Spinal cord (tissue), 9 donors: ENCODE measurements at regions not wholly inside any gene's neighbourhood (a gene's known extent, or its start where the extent isn't known, plus 50 kb on each side); places are given as distances from the start of the nearest gene placed in this dataset.
A peak's percentile ranks its signal among the peaks of the same experiment; 100 is the strongest.

Source experiments
- DNase-seq, 6 donors: peaks; one replicate each; pipeline versions ENCODE4 v3.0.0 to v3.0.0-alpha.2; 2013 to 2015; ENCODE audit warnings: low spot score in 6 of 6, low read depth in 4 of 6
- H3K27ac ChIP-seq: one replicate; pipeline ENCODE4 v1.5.1; 2013; ENCODE audit warnings: low read depth, low read length, control low read depth
- H3K27me3 ChIP-seq: one replicate; pipeline ENCODE4 v1.6.1; 2013; ENCODE audit warnings: low read length; ENCODE audit not compliant: control insufficient read depth, insufficient read depth
- H3K36me3 ChIP-seq: one replicate; pipeline ENCODE4 v1.6.1; 2013; ENCODE audit warnings: low read length; ENCODE audit not compliant: control insufficient read depth, insufficient read depth
- H3K4me1 ChIP-seq: one replicate; pipeline ENCODE4 v1.6.1; 2013; ENCODE audit warnings: low read length; ENCODE audit not compliant: control insufficient read depth, insufficient read depth
- H3K4me3 ChIP-seq: one replicate; pipeline ENCODE4 v1.5.1; 2013; ENCODE audit warnings: low read depth, low read length, control low read depth
- H3K9me3 ChIP-seq: one replicate; pipeline ENCODE4 v1.6.1; 2013; ENCODE audit warnings: low read length; ENCODE audit not compliant: control insufficient read depth, insufficient read depth
- WGBS: methylation state at CpG from one replicate; pipeline ENCODE4 v1.1.5; 2013; ENCODE audit warnings: missing lambda C conversion rate; ENCODE audit not compliant: insufficient coverage; 5-methylcytosine and 5-hydroxymethylcytosine counted together
- donor health status: healthy.

- Histone ChIP-seq H3K4me3 (no peak overlapping the region), H3K4me1 (no peaks in the 10 kb centered on the region), H3K27me3 (no peaks in the 10 kb centered on the region), H3K27ac (no peak overlapping the region), H3K36me3 (no peaks in the 10 kb centered on the region), H3K9me3 (no peaks in the 10 kb centered on the region)
- WGBS: no CpG with 5 or more reads among the region's 3 CpGs
- no peak for DNase-seq
Observed at GRCh38 chr2:66748939-66749338, 314.0 kb downstream of the MEIS1 start.

GRCh38 chr2:66749566-66749965 lies 314.6 kb downstream of the MEIS1 start:
- Histone ChIP-seq H3K4me1 (no peaks in the 10 kb centered on the region), H3K9me3 (no peaks in the 10 kb centered on the region)

DNA sequence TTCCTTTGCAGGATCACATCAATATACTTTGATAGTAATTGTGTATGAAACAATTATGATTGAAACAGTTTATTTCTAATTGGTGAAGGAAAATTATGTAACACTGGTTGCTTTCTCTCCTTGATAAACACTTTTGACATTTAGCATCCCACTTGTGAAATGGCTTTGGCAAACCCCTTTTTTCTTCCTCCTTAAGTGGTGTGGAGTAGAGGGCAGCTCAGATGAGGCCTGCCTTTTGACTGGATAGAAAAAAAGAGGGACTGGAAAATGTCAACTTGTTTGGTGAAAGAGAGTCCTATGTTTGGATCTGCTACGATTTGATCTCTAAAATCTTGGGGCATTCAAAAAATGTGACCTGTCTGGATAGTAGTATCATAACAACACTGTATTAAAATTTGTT lies 318.3 kb downstream of the MEIS1 start:
- Histone ChIP-seq H3K9me3 (peaks cover 2% of the 10 kb centered on the region), H3K27ac (no peak overlapping the region), H3K27me3 (no peaks in the 10 kb centered on the region), H3K36me3 (no peaks in the 10 kb centered on the region), H3K4me1 (no peaks in the 10 kb centered on the region), H3K4me3 (no peak overlapping the region)
- no peak for DNase-seq
- WGBS: no CpG with 5 or more reads among the region's 1 CpG

More at GRCh38 chr2:66749566-66749965, 314.6 kb downstream of the MEIS1 start:
- WGBS: no CpG with 5 or more reads among the region's 1 CpG
- no peak for DNase-seq
- Histone ChIP-seq H3K36me3 (no peaks in the 10 kb centered on the region), H3K27ac (no peak overlapping the region), H3K27me3 (no peaks in the 10 kb centered on the region), H3K4me3 (no peak overlapping the region)

GRCh38 chr2:66753660-66754059 lies 318.7 kb downstream of the MEIS1 start:
- Histone ChIP-seq H3K36me3 (no peaks in the 10 kb centered on the region), H3K4me3 (no peak overlapping the region), H3K4me1 (no peaks in the 10 kb centered on the region), H3K27me3 (no peaks in the 10 kb centered on the region), H3K27ac (no peak overlapping the region), H3K9me3 (peaks cover 2% of the 10 kb centered on the region)
- 65% methylated on average over 2 of the region's 3 CpGs for WGBS
- DNase-seq: peak in 1 of 6 donors; percentile 83

DNA sequence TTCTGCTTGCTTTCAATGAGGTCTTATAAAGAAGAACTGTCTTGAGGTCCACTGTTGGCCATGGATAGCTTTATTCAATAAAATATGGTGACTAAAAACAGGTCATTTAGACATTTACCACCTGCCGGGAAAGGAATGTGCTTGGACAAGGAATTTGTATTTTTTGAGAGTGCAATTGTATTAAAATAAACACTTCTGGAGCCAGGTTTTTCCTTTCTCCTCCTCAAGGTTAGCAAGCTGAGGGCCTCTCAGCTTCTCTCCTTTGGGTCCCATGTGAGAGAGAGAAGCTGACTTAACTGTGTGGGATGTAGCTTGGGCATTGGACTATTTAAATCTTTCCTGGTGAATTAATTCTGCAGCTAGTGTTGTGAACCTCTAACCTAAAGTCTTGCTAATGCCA lies 321.0 kb downstream of the MEIS1 start:
- Histone ChIP-seq H3K4me3 (no peak overlapping the region), H3K9me3 (peaks cover 2% of the 10 kb centered on the region), H3K27ac (no peak overlapping the region), H3K27me3 (no peaks in the 10 kb centered on the region), H3K4me1 (no peaks in the 10 kb centered on the region), H3K36me3 (no peaks in the 10 kb centered on the region)
- no CpG with 5 or more reads among the region's 1 CpG for WGBS
- peak in 1 of 6 donors; percentile 3 for DNase-seq

DNA sequence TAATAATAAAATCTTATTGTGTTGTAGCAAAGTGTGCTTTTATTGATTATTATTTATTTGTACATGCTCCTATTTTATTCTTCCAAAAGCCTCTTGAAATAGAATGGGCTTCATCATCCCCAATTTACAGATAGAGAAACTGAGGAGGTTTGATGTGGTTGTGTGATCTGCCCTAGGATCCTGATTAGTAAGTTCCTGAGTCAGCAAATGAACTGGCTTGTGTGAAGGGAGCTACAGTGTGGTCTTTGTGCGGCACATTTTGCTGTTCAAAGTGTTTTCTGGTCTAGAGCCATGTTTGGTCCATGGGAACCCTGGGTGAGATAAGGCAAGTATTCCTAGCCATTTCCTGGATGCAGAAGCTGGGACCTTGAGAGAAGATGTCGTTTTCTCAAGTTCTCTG lies 326.9 kb downstream of the MEIS1 start:
- H3K9me3 ChIP-seq: peaks cover 2% of the 10 kb centered on the region
- DNase-seq: no peak
- WGBS: 100% methylated on average over 1 of the region's 2 CpGs
- no peaks in the 10 kb centered on the region for H3K36me3 ChIP-seq
- no peaks in the 10 kb centered on the region for H3K4me1 ChIP-seq
- H3K27me3 ChIP-seq: no peaks in the 10 kb centered on the region
- no peak overlapping the region for H3K4me3 ChIP-seq
- H3K27ac ChIP-seq: no peak overlapping the region

- no peaks in the 10 kb centered on the region for H3K9me3 ChIP-seq
- H3K4me1 ChIP-seq: no peaks in the 10 kb centered on the region
Observed at GRCh38 chr2:66762761-66763160, 327.8 kb downstream of the MEIS1 start.

DNA sequence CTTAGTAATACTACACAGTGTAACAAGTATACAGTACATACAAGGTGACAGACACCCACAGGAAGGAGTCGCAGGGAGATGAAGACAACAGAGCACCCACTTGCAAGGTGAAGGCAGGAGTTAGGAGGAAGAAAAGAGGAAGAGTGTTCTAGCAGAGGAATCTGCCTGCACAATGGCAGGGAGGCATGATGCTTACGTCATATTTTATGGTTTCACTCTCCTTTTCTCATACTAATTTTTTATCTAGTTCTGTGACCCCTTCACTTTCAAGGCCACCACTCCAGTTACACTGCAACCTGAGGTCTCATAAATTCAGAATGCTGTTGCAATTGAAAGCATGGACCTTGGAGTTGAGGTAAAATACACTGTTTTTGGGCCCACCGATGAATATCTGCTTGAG lies 331.7 kb downstream of the MEIS1 start:
- WGBS: 100% methylated on average over 1 of the region's 3 CpGs
- Histone ChIP-seq H3K9me3 (no peaks in the 10 kb centered on the region), H3K36me3 (no peaks in the 10 kb centered on the region), H3K27ac (no peak overlapping the region), H3K4me3 (no peak overlapping the region), H3K27me3 (no peaks in the 10 kb centered on the region), H3K4me1 (no peaks in the 10 kb centered on the region)
- no peak for DNase-seq

More at GRCh38 chr2:66762761-66763160, 327.8 kb downstream of the MEIS1 start:
- Histone ChIP-seq H3K36me3 (no peaks in the 10 kb centered on the region), H3K27ac (no peak overlapping the region), H3K27me3 (no peaks in the 10 kb centered on the region), H3K4me3 (no peak overlapping the region)
- DNase-seq: no peak
- 96% methylated on average over 7 of the region's 25 CpGs for WGBS

DNA sequence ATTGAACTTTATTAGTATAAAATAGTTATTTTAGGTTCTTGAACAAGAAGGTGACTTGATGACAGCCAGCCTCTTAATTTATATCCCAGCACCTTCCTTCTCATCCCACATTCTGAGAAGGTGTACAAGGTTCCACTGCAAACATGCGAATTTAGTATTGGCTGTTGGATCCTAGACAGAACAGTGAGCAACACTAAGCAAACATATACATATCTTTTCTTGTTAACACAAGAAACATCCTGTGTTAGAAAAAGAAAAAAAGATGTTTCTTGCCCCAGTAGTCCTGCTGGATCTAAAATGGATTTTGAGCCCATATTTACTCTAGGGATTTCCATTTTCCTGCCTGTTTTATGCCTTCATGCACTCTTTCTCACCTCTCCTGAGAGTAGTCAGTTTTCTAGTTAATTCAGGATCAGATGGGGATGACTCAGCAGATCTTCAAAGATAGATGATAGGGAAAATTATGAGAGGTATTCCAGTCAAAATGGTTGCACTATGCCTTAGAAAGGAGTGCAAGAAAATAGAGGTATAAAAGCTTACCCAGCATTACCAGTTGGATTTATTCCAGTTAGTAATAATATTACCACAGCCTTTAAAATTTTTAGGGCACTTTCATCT lies 336.5 kb downstream of the MEIS1 start:
- DNase-seq: no peak
- no peaks in the 10 kb centered on the region for H3K9me3 ChIP-seq
- H3K27me3 ChIP-seq: no peaks in the 10 kb centered on the region
- H3K4me3 ChIP-seq: no peak overlapping the region
- H3K4me1 ChIP-seq: no peaks in the 10 kb centered on the region
- WGBS: no CpG with 5 or more reads among the region's 1 CpG
- no peak overlapping the region for H3K27ac ChIP-seq
- no peaks in the 10 kb centered on the region for H3K36me3 ChIP-seq

DNA sequence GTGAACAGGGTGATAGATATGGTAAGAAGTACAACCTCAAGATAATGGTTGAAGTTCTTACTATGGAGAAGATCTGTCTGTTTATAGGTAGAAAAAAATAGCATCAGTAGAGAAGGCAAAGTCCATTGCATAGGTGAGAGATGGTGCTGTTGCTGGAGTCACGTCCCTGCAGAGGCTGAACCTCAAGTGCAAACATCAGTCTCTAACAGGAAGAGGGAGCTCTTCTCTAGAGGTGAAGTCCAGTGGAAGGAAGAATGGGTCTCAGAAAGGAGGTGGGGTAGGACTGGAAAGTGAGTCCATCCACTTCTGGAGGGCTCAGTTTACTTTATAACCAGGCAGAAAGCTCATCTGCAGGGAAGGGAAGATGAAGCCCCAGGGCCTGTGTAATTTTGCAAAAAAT lies 337.7 kb downstream of the MEIS1 start:
- WGBS: 100% methylated on average over 1 of the region's 1 CpG

More for the DNA sequence above, 337.7 kb downstream of the MEIS1 start:
- DNase-seq: no peak
- Histone ChIP-seq H3K36me3 (no peaks in the 10 kb centered on the region), H3K9me3 (no peaks in the 10 kb centered on the region), H3K4me3 (no peak overlapping the region), H3K4me1 (no peaks in the 10 kb centered on the region), H3K27ac (no peak overlapping the region), H3K27me3 (no peaks in the 10 kb centered on the region)
